HEK293T (cell line): ENCODE measurements at regions not wholly inside any gene's neighbourhood (a gene's known extent, or its start where the extent isn't known, plus 50 kb on each side); places are given as distances from the start of the nearest gene placed in this dataset.

Experiments
- CTCF ChIA-PET: fragments of 350-600 bp; formaldehyde crosslinking; extraction: SDS; loops from one replicate; lab custom pipeline; 2021; ENCODE audit warnings: antibody characterized with exemption, inconsistent platforms; lab: Yijun Ruan, JAX
- POLR2A ChIA-PET: fragments of 350-600 bp; formaldehyde crosslinking; extraction: SDS; loops from one replicate; lab custom pipeline; 2020; ENCODE audit warnings: antibody characterized with exemption, inconsistent platforms; lab: Yijun Ruan, JAX
- DNase-seq: peaks from one replicate; pipeline ENCODE4 v3.0.0; 2012; ENCODE audit warnings: mixed read lengths; ENCODE audit errors: extremely low spot score
- ARNT ChIP-seq: fragments of 450-650 bp; IDR thresholded peaks from 2 replicates; pipeline ENCODE4 v1.6.1; 2017; ENCODE audit warnings: mild to moderate bottlenecking
- BHLHE40 ChIP-seq: fragments of 450-650 bp; IDR thresholded peaks from 2 replicates; pipeline ENCODE4 v1.6.1; 2016; ENCODE audit warnings: mild to moderate bottlenecking, moderate library complexity, borderline replicate concordance
- CTBP1 ChIP-seq: fragments of 450-650 bp; IDR thresholded peaks from 2 replicates; pipeline ENCODE4 v1.6.1; 2016; ENCODE audit warnings: borderline replicate concordance
- ELF4 ChIP-seq: fragments of 450-650 bp; IDR thresholded peaks from 2 replicates; pipeline ENCODE4 v1.6.1; 2017; ENCODE audit warnings: antibody characterized with exemption
- FOXA1 ChIP-seq: fragments of 450-650 bp; IDR thresholded peaks from 2 replicates; pipeline ENCODE4 v1.6.1; 2016; ENCODE audit warnings: mild to moderate bottlenecking
- FOXK2 ChIP-seq: fragments of 450-650 bp; IDR thresholded peaks from 2 replicates; pipeline ENCODE4 v1.6.1; 2016; ENCODE audit warnings: mild to moderate bottlenecking
- FOXM1 ChIP-seq: fragments of 450-650 bp; IDR thresholded peaks from 2 replicates; pipeline ENCODE4 v1.6.1; 2017; ENCODE audit warnings: mild to moderate bottlenecking, borderline replicate concordance
- HDGF ChIP-seq: fragments of 450-650 bp; IDR thresholded peaks from 2 replicates; pipeline ENCODE4 v1.6.1; 2017; ENCODE audit warnings: antibody characterized with exemption, borderline replicate concordance
- L3MBTL2 ChIP-seq: fragments of 450-650 bp; conservative IDR thresholded peaks from 2 replicates; pipeline ENCODE4 v1.6.1; 2016; ENCODE audit warnings: mild to moderate bottlenecking
- LEF1 ChIP-seq: fragments of 450-650 bp; IDR thresholded peaks from 2 replicates; pipeline ENCODE4 v1.6.1; 2017; ENCODE audit warnings: mild to moderate bottlenecking, borderline replicate concordance
- NFRKB ChIP-seq: fragments of 450-650 bp; IDR thresholded peaks from 2 replicates; pipeline ENCODE4 v1.6.1; 2016; ENCODE audit warnings: mild to moderate bottlenecking, moderate library complexity
- PKNOX1 ChIP-seq: fragments of 450-650 bp; IDR thresholded peaks from 2 replicates; pipeline ENCODE4 v1.6.1; 2016
- SP1 ChIP-seq: fragments of 450-650 bp; IDR thresholded peaks from 2 replicates; pipeline ENCODE4 v1.6.1; 2017
- SUZ12 ChIP-seq: fragments of 450-650 bp; IDR thresholded peaks from 2 replicates; pipeline ENCODE4 v1.6.1; 2016; ENCODE audit warnings: mild to moderate bottlenecking
- TARDBP ChIP-seq: fragments of 450-650 bp; IDR thresholded peaks from 2 replicates; pipeline ENCODE4 v1.6.1; 2016
- ZNF384 ChIP-seq: fragments of 450-650 bp; IDR thresholded peaks from 2 replicates; pipeline ENCODE4 v1.6.1; 2016

GRCh38 chr3:13208706-13209633, 135.7 kb upstream of the IQSEC1 start:
- TF ChIP-seq TARDBP (no peak), SUZ12 (no peak), PKNOX1 (no peak), SP1 (no peak), FOXM1 (no peak), CTBP1 (no peak), LEF1 (no peak)
- DNase-seq, result no peak
- CTCF ChIA-PET, result no interaction called here
- POLR2A ChIA-PET, result no interaction called here

GRCh38 chr3:13207975-13208705, 134.9 kb upstream of the IQSEC1 start:
- CTCF ChIA-PET, result no interaction called here
- no peak for DNase-seq
- TF ChIP-seq PKNOX1, result no peak
- no peak for TF ChIP-seq L3MBTL2
- TF ChIP-seq ELF4, result no peak
- TF ChIP-seq BHLHE40, result no peak
- no peak for TF ChIP-seq SUZ12
- no peak for TF ChIP-seq SP1
- no peak for TF ChIP-seq TARDBP
- no peak for TF ChIP-seq ARNT
- no peak for TF ChIP-seq ZNF384
- POLR2A ChIA-PET, result no interaction called here

- no peak for DNase-seq
- TF ChIP-seq SP1, result no peak
- CTCF ChIA-PET, result no interaction called here
- POLR2A ChIA-PET, result no interaction called here
Observed at GRCh38 chr3:13207578-13207922, 134.3 kb upstream of the IQSEC1 start.

- TF ChIP-seq FOXM1 (no peak), SP1 (no peak), SUZ12 (no peak), NFRKB (no peak), ZNF384 (no peak), LEF1 (no peak), FOXK2 (no peak), PKNOX1 (no peak), BHLHE40 (no peak), CTBP1 (no peak), L3MBTL2 (no peak), FOXA1 (no peak), ELF4 (no peak), HDGF (no peak)
- ChIA-PET CTCF (no interaction called here), POLR2A (no interaction called here)
- no peak for DNase-seq
Observed at GRCh38 chr3:13206799-13207577, 133.8 kb upstream of the IQSEC1 start.

GRCh38 chr3:13205567-13206143, 132.4 kb upstream of the IQSEC1 start:
- ChIA-PET CTCF (no interaction called here), POLR2A (no interaction called here)
- DNase-seq, result no peak
- no peak for TF ChIP-seq TARDBP
- no peak for TF ChIP-seq ZNF384
- no peak for TF ChIP-seq SP1
- no peak for TF ChIP-seq SUZ12
- no peak for TF ChIP-seq FOXM1
- TF ChIP-seq BHLHE40, result no peak
- no peak for TF ChIP-seq HDGF
- TF ChIP-seq NFRKB, result no peak
- TF ChIP-seq CTBP1, result no peak
- no peak for TF ChIP-seq FOXA1
- TF ChIP-seq ELF4, result no peak
- TF ChIP-seq L3MBTL2, result no peak
- TF ChIP-seq LEF1, result no peak
- no peak for TF ChIP-seq ARNT
- TF ChIP-seq FOXK2, result no peak
- no peak for TF ChIP-seq PKNOX1
